Urinary bladder (tissue), 3 donors: ENCODE measurements at regions not wholly inside any gene's neighbourhood (a gene's known extent, or its start where the extent isn't known, plus 50 kb on each side); places are given as distances from the start of the nearest gene placed in this dataset.
"Not testable (repeated sequence)": the region's sequence is repeated elsewhere in the genome, so short reads cannot be mapped to it uniquely, and the experiment has no call there.

Source experiments
- DNase-seq: peaks from one replicate; pipeline ENCODE4 v3.0.0-alpha.2; 2015; ENCODE audit errors: extremely low spot score
- H3K27ac ChIP-seq: one replicate; pipeline ENCODE4 v1.5.1; 2013; ENCODE audit warnings: low read depth, mild to moderate bottlenecking, moderate library complexity
- H3K36me3 ChIP-seq: one replicate; pipeline ENCODE4 v1.6.1; 2013; ENCODE audit warnings: mild to moderate bottlenecking, moderate library complexity; ENCODE audit not compliant: insufficient read depth
- H3K4me1 ChIP-seq: one replicate; pipeline ENCODE4 v1.6.1; 2013; ENCODE audit warnings: mild to moderate bottlenecking, moderate library complexity; ENCODE audit not compliant: insufficient read depth
- H3K4me3 ChIP-seq: one replicate; pipeline ENCODE4 v1.5.1; 2013; ENCODE audit warnings: low read depth, low read length
- WGBS: extraction: QIAGEN DNeasy Blood & Tissue Kit; methylation state at CpG from one replicate; pipeline ENCODE4 v1.1.7; 2013; 5-methylcytosine and 5-hydroxymethylcytosine counted together
- donor health status: healthy with polysubstance abuse.
- donor health status: healthy.

DNA sequence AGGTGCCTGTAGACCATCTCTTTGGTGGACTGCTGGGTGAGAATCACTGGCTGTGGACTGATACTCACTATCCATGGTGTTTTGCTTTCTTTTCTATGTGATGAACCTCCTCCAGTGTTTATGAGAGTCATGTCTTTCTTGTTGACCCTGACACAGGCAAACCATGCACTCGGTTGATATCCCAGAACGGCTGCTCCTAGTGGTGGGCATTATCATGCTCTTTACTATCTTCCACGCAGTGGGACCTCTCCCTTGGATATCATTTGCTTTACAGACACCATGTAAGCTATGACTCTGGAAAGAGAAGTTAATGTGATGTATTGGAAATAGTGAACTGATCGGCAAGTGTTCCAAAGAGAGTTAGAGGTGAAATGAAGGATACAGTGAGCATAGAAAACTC lies 1455.6 kb downstream of the BRINP3 start:
- Histone ChIP-seq H3K4me3 (no peak overlapping the region), H3K27ac (no peak overlapping the region), H3K36me3 (no peaks in the 10 kb centered on the region), H3K4me1 (no peaks in the 10 kb centered on the region)
- WGBS, result 92% methylated on average over 4 of the region's 4 CpGs
- no peak for DNase-seq

DNA sequence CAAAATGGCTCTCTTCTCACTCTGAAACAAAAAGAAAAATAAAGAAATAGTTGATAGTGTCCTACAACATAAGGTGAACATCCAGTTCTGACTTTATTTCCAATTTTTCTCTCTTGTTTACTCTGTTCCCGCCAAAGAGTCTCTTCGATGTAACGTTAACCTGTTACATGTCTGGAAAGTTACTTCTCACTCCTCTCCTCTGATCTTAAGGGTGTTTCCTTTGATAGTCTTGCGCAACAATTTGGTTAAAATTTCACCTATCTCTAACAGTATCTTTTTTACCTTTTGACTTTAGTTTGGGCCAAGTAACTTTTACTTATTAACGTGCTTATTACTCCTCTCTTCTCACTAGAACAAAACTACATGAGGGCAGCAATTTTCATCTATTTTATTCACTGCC lies 1450.2 kb downstream of the BRINP3 start:
- H3K4me1 ChIP-seq, result no peaks in the 10 kb centered on the region
- no peak overlapping the region for H3K4me3 ChIP-seq
- no peak for DNase-seq
- H3K36me3 ChIP-seq, result no peaks in the 10 kb centered on the region
- no peak overlapping the region for H3K27ac ChIP-seq
- 77% methylated on average over 5 of the region's 5 CpGs for WGBS

DNA sequence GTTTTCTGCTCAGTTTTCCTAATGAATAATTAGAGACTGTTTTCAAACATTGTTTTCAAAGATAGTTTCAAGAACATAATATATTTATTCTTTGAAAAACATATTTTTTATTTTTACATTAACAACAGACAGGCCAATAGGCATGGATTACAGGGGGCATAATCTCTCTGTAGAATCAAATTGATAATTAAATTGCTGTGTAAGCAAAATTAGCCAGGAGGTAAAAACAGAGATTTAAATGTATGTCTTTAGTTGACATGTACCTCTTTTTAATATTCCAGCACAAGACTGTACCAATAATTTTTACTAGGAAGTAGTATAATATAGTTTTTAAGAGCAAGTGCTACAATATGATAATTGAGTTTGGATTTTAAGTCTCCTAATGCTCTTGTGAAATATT lies 1444.5 kb downstream of the BRINP3 start:
- Histone ChIP-seq H3K36me3 (no peaks in the 10 kb centered on the region), H3K4me1 (no peaks in the 10 kb centered on the region), H3K27ac (no peak overlapping the region), H3K4me3 (no peak overlapping the region)
- DNase-seq, result no peak

DNA sequence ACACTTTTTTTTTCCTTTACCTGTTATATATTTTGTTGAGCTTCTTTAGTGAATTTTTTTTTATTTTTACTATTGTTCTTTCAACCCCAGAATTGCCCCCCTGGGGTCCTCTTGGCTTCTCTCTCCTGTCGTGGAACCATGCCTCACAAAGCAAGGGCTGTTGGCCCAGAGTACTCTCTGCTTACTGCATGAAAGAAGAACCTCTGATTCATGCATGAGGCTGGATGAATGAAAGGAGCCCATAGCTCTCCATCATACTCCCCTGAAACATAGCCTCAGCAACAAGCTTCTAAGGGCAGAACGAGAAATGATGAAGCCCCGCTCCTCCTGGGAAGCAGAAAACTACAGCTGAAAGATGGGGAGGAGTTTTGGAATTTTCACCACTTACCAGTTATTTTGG lies 1441.0 kb downstream of the BRINP3 start:
- Histone ChIP-seq H3K4me1 (no peaks in the 10 kb centered on the region), H3K27ac (no peak overlapping the region), H3K36me3 (no peaks in the 10 kb centered on the region), H3K4me3 (no peak overlapping the region)
- DNase-seq, result no peak
- WGBS, result 85% methylated on average over 3 of the region's 3 CpGs

DNA sequence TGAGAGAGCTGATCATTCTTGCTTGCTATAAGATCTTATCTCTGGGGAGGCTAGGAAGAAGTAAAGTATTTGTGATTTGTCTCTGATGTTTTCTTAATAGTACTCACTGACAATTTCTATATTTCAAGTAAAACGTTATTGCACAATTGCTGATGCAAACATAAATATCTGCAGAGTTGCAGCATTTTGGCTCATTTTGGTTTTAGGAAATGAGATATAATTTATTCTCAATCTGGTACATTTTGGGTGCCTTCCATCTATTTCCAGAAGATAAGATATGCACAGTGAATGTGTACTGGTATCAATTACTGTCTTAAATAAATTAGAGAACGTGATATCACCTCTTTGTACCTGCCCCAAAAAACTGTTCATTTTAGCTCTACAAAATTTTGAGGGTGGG lies 1431.5 kb downstream of the BRINP3 start:
- Histone ChIP-seq H3K4me1 (no peaks in the 10 kb centered on the region), H3K36me3 (no peaks in the 10 kb centered on the region), H3K27ac (no peak overlapping the region), H3K4me3 (no peak overlapping the region)
- 51% methylated on average over 2 of the region's 2 CpGs for WGBS
- no peak for DNase-seq

DNA sequence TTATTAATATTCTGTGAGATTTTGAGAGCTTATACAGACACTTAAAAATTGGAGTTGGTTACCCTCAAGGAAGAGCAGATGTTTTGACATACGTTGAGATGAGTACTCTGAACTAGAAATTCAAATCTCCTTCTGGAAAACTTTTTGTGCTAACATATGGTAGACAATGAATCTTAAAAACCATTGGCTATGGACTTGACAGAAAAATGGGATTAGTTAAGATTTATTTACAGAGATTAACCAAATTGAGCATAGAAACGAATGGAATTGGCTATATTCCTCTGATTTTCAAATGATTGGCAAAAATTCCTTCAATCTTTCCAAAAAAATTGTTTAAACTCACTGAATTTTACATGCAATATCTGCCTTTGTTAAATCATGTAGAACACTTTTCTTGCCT lies 1392.9 kb downstream of the BRINP3 start:
- Histone ChIP-seq H3K36me3 (no peaks in the 10 kb centered on the region), H3K4me3 (no peak overlapping the region), H3K27ac (no peak overlapping the region), H3K4me1 (no peaks in the 10 kb centered on the region)
- no peak for DNase-seq
- 41% methylated on average over 2 of the region's 2 CpGs for WGBS

DNA sequence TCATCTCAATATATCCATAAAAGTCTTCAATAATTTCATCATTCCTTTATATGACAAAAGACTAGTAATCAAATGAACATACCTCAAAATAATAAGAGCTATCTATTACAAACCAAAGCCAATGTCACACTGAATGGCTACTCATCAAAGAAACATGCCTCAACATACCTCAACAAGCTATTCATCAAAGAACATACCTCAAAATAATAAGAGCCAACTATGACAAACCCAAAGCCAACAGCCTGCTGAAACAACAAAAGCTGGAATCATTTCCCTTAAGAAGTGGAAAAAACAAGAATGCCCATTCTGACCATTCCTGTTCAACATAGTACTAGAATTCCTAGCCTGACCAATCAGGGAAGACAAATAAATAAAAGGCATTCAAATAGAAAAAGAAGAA lies 1373.7 kb downstream of the BRINP3 start:
- DNase-seq, result no peak
- no peaks in the 10 kb centered on the region for H3K36me3 ChIP-seq
- no peaks in the 10 kb centered on the region for H3K4me1 ChIP-seq
- H3K4me3 ChIP-seq, result no peak overlapping the region
- no peak overlapping the region for H3K27ac ChIP-seq

DNA sequence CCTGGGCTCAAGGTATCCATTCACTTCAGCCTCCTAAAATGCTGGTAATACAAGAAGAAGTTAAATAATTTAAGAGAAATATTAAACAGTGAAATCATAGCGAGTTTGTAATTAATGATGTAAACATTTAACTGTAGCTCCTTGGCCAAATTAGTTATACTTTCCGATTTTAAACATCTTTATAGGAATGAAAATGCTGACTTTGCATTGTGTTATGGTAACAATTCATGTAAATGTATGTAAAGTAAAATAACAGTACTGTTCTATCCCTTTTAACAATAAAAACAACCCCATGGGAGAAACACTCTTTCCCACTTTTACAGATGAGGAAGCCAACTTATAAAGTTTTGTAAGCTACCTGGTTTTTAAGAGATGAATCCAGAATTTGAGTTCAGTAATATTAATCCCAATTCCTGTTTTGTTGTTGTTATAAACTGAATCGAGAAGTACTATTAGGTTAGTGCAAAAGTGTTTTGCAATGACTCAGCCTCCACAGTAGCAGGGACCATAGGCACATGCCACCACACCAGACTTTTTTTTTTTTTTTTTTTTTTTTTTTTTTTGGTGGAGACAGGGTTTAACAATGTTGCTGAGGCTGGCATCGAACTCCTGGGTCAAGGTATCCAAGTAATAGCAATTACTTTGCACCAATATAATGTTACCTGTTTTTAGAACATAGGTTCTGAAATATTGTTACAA lies 1360.4 kb downstream of the BRINP3 start:
- 82% methylated on average over 4 of the region's 4 CpGs for WGBS
- Histone ChIP-seq H3K27ac (no peak overlapping the region), H3K36me3 (no peaks in the 10 kb centered on the region), H3K4me3 (no peak overlapping the region), H3K4me1 (no peaks in the 10 kb centered on the region)
- no peak for DNase-seq

DNA sequence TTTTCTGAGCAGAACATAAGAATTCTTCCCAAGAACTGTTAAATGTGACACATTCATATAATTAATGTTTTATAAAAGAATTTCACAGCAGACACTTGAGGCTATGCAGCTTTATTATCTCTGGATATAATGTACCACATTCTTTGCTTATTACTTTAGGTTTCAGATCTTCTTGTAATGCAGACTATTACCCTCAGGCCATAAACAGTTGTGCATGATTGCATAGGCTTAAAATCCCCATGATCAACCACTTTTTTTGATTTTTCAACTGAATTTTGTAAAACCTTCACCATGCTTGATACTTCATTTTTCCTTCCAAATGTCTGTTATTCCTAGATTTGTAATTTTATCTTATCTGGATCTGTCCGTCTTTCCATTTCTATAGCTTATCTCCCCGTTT lies 1355.7 kb downstream of the BRINP3 start:
- no peak overlapping the region for H3K4me3 ChIP-seq
- H3K36me3 ChIP-seq, result no peaks in the 10 kb centered on the region
- H3K4me1 ChIP-seq, result no peaks in the 10 kb centered on the region
- DNase-seq, result no peak
- no peak overlapping the region for H3K27ac ChIP-seq
- WGBS, result 68% methylated on average over 2 of the region's 2 CpGs

DNA sequence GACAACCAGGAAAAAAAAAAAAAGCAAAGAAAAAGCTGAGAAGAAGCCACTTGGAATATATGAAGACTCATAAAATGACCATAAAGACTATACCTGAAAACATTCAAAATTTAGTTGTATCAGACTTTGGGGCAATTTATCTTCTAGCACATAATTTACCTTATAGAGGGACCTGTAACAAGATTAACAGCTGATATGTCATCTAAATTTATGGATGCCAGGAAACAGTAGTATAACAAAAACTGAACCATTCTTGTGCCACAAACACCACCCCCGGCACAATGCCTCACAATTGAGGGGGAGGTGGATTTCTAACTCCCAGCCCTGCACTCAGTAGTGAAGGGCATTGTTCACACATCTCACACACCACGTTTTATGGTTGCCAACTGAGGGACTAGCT lies 1352.0 kb downstream of the BRINP3 start:
- no peak for DNase-seq
- Histone ChIP-seq H3K36me3 (no peaks in the 10 kb centered on the region), H3K4me1 (no peaks in the 10 kb centered on the region), H3K4me3 (no peak overlapping the region), H3K27ac (no peak overlapping the region)
- 77% methylated on average over 2 of the region's 2 CpGs for whole genome bisulfite sequencing

DNA sequence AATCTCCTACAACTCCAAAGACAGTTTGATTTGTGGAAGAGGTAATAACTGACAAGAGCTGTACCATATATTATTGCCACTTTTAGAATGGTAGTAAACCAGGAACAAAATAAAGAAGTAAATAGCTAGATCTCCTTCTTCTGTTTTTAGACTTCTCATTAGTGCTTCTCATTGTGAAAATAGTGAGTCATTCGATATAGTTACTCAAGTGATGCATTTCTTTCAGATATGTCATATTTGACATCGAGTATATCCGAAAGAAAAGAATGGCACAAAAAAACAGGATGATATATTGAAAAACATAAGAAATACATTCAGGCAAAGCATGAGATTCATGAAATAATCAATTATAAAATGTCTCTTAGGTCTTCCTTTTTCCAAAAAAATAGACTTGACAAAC lies 1346.1 kb downstream of the BRINP3 start:
- Histone ChIP-seq H3K4me1 (no peaks in the 10 kb centered on the region), H3K36me3 (no peaks in the 10 kb centered on the region), H3K4me3 (no peak overlapping the region), H3K27ac (no peak overlapping the region)
- no peak for DNase-seq
- 95% methylated on average over 3 of the region's 3 CpGs for WGBS

DNA sequence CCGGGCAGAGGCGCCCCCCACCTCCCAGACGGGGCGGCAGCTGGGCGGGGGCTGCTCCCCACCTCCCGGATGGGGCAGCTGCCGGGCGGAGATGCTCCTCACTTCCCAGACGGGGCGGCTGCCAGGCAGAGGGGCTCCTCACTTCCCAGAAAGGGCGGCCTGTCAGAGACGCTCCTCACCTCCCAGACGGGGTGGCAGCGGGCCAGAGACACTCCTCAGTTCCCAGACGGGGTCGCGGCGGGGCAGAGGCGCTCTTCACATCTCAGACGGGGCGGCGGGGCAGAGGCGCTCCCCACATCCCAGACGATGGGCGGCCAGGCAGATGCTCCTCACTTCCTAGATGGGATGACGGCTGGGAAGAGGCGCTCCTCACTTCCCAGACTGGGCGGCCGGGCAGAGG lies 1337.9 kb downstream of the BRINP3 start:
- 99% methylated on average over 29 of the region's 29 CpGs for WGBS
- not testable (repeated sequence) for DNase-seq, H3K4me3 ChIP-seq, H3K4me1 ChIP-seq, H3K27ac ChIP-seq, H3K36me3 ChIP-seq

DNA sequence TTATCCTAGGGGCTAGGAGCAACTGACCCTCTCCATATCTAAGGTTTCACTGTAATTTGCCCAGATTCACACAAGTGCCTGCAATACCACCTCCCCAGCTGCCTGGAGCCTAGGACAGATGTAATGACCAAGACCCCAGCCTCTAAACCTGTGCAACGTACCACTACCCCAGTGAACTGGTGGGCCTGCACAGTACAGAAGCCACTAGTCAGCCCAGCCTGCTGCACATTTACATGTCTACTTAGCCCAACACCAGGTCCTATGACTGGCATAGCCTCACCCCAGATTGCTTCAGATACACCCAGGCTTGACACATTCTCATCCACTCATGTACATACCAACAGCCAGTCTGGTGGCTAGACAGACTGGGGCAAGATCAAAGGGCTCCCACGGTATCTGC lies 1336.6 kb downstream of the BRINP3 start:
- no peaks in the 10 kb centered on the region for H3K36me3 ChIP-seq
- DNase-seq, result no peak
- 79% methylated on average over 2 of the region's 2 CpGs for WGBS
- no peak overlapping the region for H3K4me3 ChIP-seq
- no peaks in the 10 kb centered on the region for H3K4me1 ChIP-seq
- no peak overlapping the region for H3K27ac ChIP-seq

DNA sequence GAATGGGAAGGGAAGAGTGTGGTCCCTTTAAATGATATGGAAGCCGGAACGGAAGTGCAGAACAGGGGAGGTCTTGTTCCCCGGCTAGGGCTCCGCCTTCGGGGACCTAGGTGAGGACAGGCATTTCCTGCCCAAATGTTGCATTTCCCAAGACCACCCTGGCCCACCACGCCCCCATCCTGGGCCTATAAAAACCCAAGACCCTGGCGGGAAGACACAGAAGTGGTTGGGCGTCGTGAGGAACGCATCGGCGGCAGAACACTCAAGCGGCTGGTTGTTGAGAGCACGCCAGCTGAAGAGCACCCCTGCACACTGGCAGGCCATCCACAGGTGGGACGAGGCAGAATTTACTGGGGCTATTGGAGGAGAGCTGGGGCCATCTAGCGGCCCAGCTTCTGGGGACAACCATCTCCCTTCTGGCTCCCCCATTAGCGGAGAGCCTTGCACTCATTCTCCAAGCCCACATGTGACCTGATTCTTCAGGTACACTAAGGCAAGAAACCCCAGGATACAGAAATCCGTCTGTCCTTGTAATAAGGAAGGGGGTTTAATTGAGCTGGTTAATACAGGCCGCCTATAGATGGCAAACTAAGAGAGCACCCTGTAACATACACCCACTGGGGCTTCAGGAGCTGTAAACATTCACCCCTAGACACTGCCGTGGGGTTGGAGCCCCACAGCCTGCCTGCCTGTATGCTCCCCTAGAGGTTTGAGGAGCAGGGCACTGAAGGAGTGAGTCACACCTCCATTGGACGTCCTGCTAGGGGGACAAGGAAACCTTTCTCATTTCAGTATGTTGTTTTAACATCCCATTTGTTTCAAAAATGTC lies 1327.9 kb downstream of the BRINP3 start:
- Histone ChIP-seq H3K27ac (no peak overlapping the region), H3K36me3 (no peaks in the 10 kb centered on the region), H3K4me3 (no peak overlapping the region), H3K4me1 (no peaks in the 10 kb centered on the region)
- DNase-seq, result no peak
- WGBS, result 88% methylated on average over 21 of the region's 21 CpGs
